Smooth muscle cell (in vitro differentiated cells): ENCODE measurements at regions not wholly inside any gene's neighbourhood (a gene's known extent, or its start where the extent isn't known, plus 50 kb on each side); places are given as distances from the start of the nearest gene placed in this dataset.

ENCODE experiments used
- DNase-seq: peaks from one replicate; lab custom pipeline; 2025; ENCODE audit not compliant: unreplicated experiment; lab: John Stamatoyannopoulos, UW
- H2AFZ ChIP-seq: fragments of 200-600 bp; sonication (generic); 2 replicates; pipeline ENCODE4 v1.6.0; 2016; ENCODE audit warnings: antibody characterized with exemption, low read depth, mild to moderate bottlenecking
- H3F3A ChIP-seq: fragments of 200-600 bp; sonication (generic); 2 replicates; pipeline ENCODE4 v1.6.0; 2017; ENCODE audit warnings: antibody characterized with exemption, low read depth
- H3K27ac ChIP-seq: fragments of 200-600 bp; sonication (generic); 2 replicates; pipeline ENCODE4 v1.5.1; 2016; ENCODE audit warnings: low read depth, mild to moderate bottlenecking
- H3K27me3 ChIP-seq: fragments of 200-600 bp; sonication (generic); 2 replicates; pipeline ENCODE4 v1.6.1; 2016; ENCODE audit warnings: low read depth, mild to moderate bottlenecking
- H3K36me3 ChIP-seq: fragments of 200-600 bp; sonication (generic); 2 replicates; pipeline ENCODE4 v1.5.1; 2016; ENCODE audit warnings: low read depth
- H3K4me1 ChIP-seq: fragments of 200-600 bp; sonication (generic); 2 replicates; pipeline ENCODE4 v1.5.1; 2016; ENCODE audit warnings: low read depth
- H3K4me2 ChIP-seq: fragments of 200-600 bp; sonication (generic); 2 replicates; pipeline ENCODE4 v1.6.0; 2016; ENCODE audit warnings: mild to moderate bottlenecking
- H3K4me3 ChIP-seq: fragments of 200-600 bp; sonication (generic); 2 replicates; pipeline ENCODE4 v1.5.1; 2016; ENCODE audit warnings: mild to moderate bottlenecking
- H3K79me2 ChIP-seq: fragments of 200-600 bp; sonication (generic); 2 replicates; pipeline ENCODE4 v1.6.0; 2016; ENCODE audit warnings: low read depth, mild to moderate bottlenecking
- H3K9ac ChIP-seq: fragments of 200-600 bp; sonication (generic); 2 replicates; pipeline ENCODE4 v1.6.0; 2016; ENCODE audit warnings: low read depth
- H3K9me3 ChIP-seq: fragments of 200-600 bp; sonication (generic); replicated peaks from 2 replicates; pipeline ENCODE4 v1.5.1; 2016; ENCODE audit warnings: low read depth
- H4K20me1 ChIP-seq: fragments of 200-600 bp; sonication (generic); 2 replicates; pipeline ENCODE4 v1.6.0; 2016; ENCODE audit warnings: low read depth
- WGBS: methylation state at CpG from one replicate; pipeline ENCODE4 v1.1.7; 2016; ENCODE audit warnings: low lambda C conversion rate; 5-methylcytosine and 5-hydroxymethylcytosine counted together
- TF ChIP-seq, protein P1 (sequence below): fragments of 200-600 bp; sonication (generic); IDR thresholded peaks from 2 replicates; pipeline ENCODE4 v1.5.1; 2017; ENCODE audit warnings: borderline replicate concordance, mild to moderate bottlenecking, antibody characterized with exemption; ENCODE audit not compliant: insufficient read depth, poor library complexity, severe bottlenecking

DNA sequence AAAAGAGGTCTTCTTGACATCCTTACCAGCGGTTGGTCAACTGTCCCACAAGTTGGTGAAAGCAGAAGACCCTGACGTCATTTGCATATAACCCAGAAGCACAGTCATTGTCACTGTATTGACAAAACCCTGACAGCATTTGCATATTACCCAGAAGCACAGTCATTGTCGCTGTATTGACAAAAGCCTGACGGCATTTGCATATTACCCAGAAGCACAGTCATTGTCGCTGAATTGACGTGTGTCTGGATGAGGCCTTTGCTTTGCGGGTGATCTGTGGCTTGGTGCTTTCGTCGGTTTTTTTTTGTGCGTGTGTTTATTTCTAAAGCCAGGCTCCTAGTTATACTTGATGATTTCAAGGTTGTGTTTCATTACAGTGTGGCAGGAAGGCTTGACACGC lies 1145.2 kb downstream of the BRD1 start:
- TF ChIP-seq, protein P1, sequence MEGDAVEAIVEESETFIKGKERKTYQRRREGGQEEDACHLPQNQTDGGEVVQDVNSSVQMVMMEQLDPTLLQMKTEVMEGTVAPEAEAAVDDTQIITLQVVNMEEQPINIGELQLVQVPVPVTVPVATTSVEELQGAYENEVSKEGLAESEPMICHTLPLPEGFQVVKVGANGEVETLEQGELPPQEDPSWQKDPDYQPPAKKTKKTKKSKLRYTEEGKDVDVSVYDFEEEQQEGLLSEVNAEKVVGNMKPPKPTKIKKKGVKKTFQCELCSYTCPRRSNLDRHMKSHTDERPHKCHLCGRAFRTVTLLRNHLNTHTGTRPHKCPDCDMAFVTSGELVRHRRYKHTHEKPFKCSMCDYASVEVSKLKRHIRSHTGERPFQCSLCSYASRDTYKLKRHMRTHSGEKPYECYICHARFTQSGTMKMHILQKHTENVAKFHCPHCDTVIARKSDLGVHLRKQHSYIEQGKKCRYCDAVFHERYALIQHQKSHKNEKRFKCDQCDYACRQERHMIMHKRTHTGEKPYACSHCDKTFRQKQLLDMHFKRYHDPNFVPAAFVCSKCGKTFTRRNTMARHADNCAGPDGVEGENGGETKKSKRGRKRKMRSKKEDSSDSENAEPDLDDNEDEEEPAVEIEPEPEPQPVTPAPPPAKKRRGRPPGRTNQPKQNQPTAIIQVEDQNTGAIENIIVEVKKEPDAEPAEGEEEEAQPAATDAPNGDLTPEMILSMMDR = no peak
- H3F3A ChIP-seq = no peaks in the 10 kb centered on the region
- no peaks in the 10 kb centered on the region for H3K79me2 ChIP-seq
- no peaks in the 10 kb centered on the region for H3K36me3 ChIP-seq
- H3K27me3 ChIP-seq = no peaks in the 10 kb centered on the region
- H3K27ac ChIP-seq = no peak overlapping the region
- 81% methylated on average over 11 of the region's 11 CpGs for WGBS
- DNase-seq = no peak
- no peaks in the 10 kb centered on the region for H4K20me1 ChIP-seq
- H3K9me3 ChIP-seq = no peaks in the 10 kb centered on the region
- H3K9ac ChIP-seq = no peak overlapping the region
- H3K4me1 ChIP-seq = no peaks in the 10 kb centered on the region
- no peak overlapping the region for H3K4me2 ChIP-seq
- no peak overlapping the region for H3K4me3 ChIP-seq
- H2AFZ ChIP-seq = no peak overlapping the region

DNA sequence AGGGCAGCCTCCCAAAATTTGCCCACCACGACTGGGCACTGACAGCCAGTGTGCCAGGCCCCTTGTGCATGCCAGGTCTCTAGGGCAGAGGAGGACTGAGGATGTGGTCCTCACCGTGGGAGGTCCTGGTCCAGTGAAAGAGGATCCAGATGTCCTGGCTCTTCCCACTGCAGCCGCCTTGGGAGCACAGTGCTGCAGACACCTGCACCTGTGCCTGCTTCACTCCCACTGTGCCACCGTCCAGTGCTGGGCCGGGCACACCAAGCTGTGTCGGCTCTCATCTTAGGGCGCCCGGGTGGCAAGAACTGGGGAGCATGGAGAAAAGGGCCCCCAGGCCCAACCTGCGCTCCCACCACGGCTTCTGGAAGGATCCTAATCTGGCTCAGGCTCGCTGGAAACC lies 1147.1 kb downstream of the BRD1 start:
- no peaks in the 10 kb centered on the region for H3F3A ChIP-seq
- no peaks in the 10 kb centered on the region for H4K20me1 ChIP-seq
- H3K27ac ChIP-seq = no peak overlapping the region
- TF ChIP-seq, protein P1 = no peak
- H2AFZ ChIP-seq = no peak overlapping the region
- no peaks in the 10 kb centered on the region for H3K4me1 ChIP-seq
- no peak overlapping the region for H3K4me2 ChIP-seq
- no peak overlapping the region for H3K4me3 ChIP-seq
- no peak for DNase-seq
- H3K9ac ChIP-seq = no peak overlapping the region
- H3K36me3 ChIP-seq = no peaks in the 10 kb centered on the region
- no peaks in the 10 kb centered on the region for H3K79me2 ChIP-seq
- 97% methylated on average over 11 of the region's 11 CpGs for WGBS
- H3K9me3 ChIP-seq = no peaks in the 10 kb centered on the region
- no peaks in the 10 kb centered on the region for H3K27me3 ChIP-seq

DNA sequence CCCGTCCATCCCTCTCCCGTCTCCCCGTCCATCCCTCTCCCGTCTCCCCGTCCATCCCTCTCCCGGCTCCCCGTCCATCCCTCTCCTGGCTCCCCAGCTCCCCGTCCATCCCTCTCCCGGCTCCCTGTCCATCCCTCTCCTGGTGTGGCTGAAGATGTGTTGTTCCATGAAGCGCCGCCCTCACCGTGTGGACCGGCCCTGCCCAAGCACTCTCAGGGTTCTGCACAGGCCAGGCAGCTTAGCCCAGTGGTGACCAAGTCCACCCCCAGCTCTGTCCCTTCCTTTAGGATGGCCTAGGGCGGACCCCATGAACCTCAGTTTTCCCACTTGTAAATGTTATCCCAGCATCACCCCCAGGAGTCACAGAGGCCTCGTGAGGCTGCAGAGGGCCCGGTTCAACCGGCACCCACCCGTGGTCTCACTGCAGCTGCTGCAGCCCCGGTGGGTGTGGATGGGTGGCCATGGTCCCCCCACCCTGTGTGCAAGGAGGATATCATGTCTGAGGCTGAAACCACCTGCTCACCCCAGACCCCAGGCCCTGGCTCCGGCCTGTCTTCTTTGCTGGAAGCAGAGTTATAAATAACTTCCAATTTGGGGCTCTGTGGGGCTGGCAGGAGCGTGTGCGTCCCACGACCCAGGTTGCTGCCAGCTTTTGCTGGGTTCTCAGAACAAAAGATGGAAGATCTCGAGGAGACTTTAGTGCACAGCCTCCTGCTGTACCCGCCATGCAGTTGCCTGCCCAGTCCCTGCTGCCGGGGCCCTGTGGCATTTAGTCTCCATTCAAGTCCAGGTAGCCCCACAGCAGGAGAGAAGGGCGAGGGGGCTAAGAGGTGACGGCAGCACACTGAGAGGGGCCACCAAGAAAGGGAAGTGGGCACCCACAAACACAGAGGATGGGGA lies 1147.8 kb downstream of the BRD1 start:
- Histone ChIP-seq H3K27ac (no peak overlapping the region), H3K79me2 (no peaks in the 10 kb centered on the region), H3K4me3 (no peak overlapping the region), H3K36me3 (no peaks in the 10 kb centered on the region), H3F3A (no peaks in the 10 kb centered on the region), H3K27me3 (no peaks in the 10 kb centered on the region), H2AFZ (no peak overlapping the region), H4K20me1 (no peaks in the 10 kb centered on the region), H3K9me3 (no peaks in the 10 kb centered on the region), H3K9ac (no peak overlapping the region), H3K4me2 (no peak overlapping the region), H3K4me1 (no peaks in the 10 kb centered on the region)
- WGBS = 94% methylated on average over 20 of the region's 28 CpGs
- DNase-seq = no peak
- TF ChIP-seq, protein P1 = no peak
